ENCODE measurements at regions not wholly inside any gene's neighbourhood (a gene's known extent, or its start where the extent isn't known, plus 50 kb on each side); places are given as distances from the start of the nearest gene placed in this dataset.

GRCh38 chr1:73516451-73516850 is 681.5 kb downstream of the LRRIQ3 start:
- TF ChIP-seq CTCF (IDR thresholded peaks at IDR 0.05), result no peak
- H3K36me3 ChIP-seq, result no peaks in the 10 kb centered on the region
- H3K27me3 ChIP-seq (replicated peaks; ENCODE audit: insufficient read depth), result no peaks in the 10 kb centered on the region
- H3K4me3 ChIP-seq, result no peak overlapping the region
- no peak overlapping the region for H3K27ac ChIP-seq
- H3K9me3 ChIP-seq, result no peaks in the 10 kb centered on the region
- H3K4me1 ChIP-seq (ENCODE audit: control insufficient read depth in 1 of 2, low read depth in 2 of 2), result no peaks in the 10 kb centered on the region
- ATAC-seq (ENCODE audit: insufficient number of reproducible peaks, low FRiP score, low read depth) (no peak), DNase-seq (ENCODE audit: low spot score) (no peak)

DNA sequence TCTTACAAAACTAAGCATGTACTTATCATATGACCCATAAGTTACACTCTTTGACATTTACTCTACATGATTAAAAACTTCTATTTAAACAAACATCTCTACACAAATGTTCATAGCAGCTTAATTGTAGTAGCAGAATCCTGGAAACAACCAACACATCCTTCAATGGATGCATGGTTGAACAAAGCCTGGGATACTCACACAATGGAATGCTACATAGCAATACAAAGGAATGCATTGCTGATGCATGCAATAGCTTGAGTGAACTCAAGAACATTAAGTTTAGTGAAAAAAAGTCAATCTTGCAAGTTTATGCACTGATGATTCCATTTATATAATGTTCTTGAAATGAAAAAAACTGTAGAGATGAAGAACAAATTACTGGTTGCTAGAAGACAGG is 686.9 kb downstream of the LRRIQ3 start:
- DNase-seq (ENCODE audit: low spot score) (no peak), ATAC-seq (ENCODE audit: insufficient number of reproducible peaks, low FRiP score, low read depth) (no peak)
- Histone ChIP-seq H3K36me3 (no peaks in the 10 kb centered on the region), H3K4me3 (no peak overlapping the region), H3K27me3 (replicated peaks; ENCODE audit: insufficient read depth) (no peaks in the 10 kb centered on the region), H3K27ac (no peak overlapping the region), H3K9me3 (peaks cover 3% of the 10 kb centered on the region), H3K4me1 (ENCODE audit: control insufficient read depth in 1 of 2, low read depth in 2 of 2) (no peaks in the 10 kb centered on the region)
- no peak for TF ChIP-seq CTCF (IDR thresholded peaks at IDR 0.05)

GRCh38 chr1:73500154-73500553 is 697.8 kb downstream of the LRRIQ3 start:
- no peak for ATAC-seq (ENCODE audit: insufficient number of reproducible peaks, low FRiP score, low read depth)

DNA sequence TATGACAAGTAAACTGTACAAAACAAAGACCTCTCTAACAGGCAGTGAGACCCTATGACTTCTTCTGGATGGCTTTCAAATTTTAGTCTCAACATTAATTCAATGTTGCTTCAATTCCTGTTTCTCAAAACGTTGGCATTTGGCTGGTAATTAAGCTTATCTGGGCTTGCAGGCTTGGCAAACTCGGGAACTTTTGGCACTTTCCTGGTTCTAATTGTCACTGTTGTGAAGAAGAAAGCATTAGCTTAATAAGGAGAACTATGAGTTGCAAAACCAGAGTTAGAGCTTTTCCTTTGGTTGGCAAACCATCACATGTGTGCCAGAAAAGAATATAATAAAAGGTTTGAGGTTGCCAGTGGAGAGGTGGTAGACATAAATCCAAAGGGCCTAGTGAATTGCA is 698.3 kb downstream of the LRRIQ3 start:
- Histone ChIP-seq H3K27me3 (replicated peaks; ENCODE audit: insufficient read depth) (no peaks in the 10 kb centered on the region), H3K9me3 (no peaks in the 10 kb centered on the region), H3K4me1 (ENCODE audit: control insufficient read depth in 1 of 2, low read depth in 2 of 2) (no peaks in the 10 kb centered on the region), H3K36me3 (no peaks in the 10 kb centered on the region), H3K27ac (no peak overlapping the region), H3K4me3 (no peak overlapping the region)
- no peak for TF ChIP-seq CTCF (IDR thresholded peaks at IDR 0.05)
- DNase-seq (ENCODE audit: low spot score) (no peak), ATAC-seq (ENCODE audit: insufficient number of reproducible peaks, low FRiP score, low read depth) (no peak)

More at GRCh38 chr1:73500154-73500553, 697.8 kb downstream of the LRRIQ3 start:
- Histone ChIP-seq H3K4me3 (no peak overlapping the region), H3K27ac (no peak overlapping the region), H3K9me3 (no peaks in the 10 kb centered on the region), H3K4me1 (ENCODE audit: control insufficient read depth in 1 of 2, low read depth in 2 of 2) (no peaks in the 10 kb centered on the region), H3K36me3 (no peaks in the 10 kb centered on the region), H3K27me3 (replicated peaks; ENCODE audit: insufficient read depth) (no peaks in the 10 kb centered on the region)
- no peak for DNase-seq (ENCODE audit: low spot score)
- no peak for TF ChIP-seq CTCF (IDR thresholded peaks at IDR 0.05)

DNA sequence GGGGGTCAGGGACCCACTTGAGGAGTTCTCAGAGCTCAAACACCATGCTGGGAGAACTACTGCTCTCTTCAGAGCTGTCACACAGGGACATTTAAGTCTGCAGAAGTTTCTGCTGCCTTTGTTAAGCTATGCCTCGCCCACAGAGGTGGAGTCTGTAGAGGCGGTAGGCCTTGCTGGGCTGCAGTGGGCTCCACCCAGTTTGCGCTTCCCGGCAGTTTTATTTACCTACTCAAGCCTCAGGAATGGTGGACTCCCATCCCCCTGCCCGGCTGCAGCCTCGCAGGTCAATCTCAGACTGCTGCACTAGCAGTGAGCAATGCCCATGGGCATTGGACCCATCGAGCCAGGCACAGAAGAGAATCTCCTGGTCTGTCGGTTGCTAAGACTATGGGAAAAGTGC is 706.4 kb downstream of the LRRIQ3 start:
- no peak for ATAC-seq (ENCODE audit: insufficient number of reproducible peaks, low FRiP score, low read depth)
- Histone ChIP-seq H3K4me3 (no peak overlapping the region), H3K4me1 (ENCODE audit: control insufficient read depth in 1 of 2, low read depth in 2 of 2) (no peaks in the 10 kb centered on the region), H3K27ac (no peak overlapping the region), H3K9me3 (no peaks in the 10 kb centered on the region), H3K27me3 (replicated peaks; ENCODE audit: insufficient read depth) (no peaks in the 10 kb centered on the region), H3K36me3 (no peaks in the 10 kb centered on the region)
- no peak for DNase-seq (ENCODE audit: low spot score)
- TF ChIP-seq CTCF (IDR thresholded peaks at IDR 0.05), result no peak

Measured in thoracic aorta (tissue), 2 donors.